ENCODE measurements at regions not wholly inside any gene's neighbourhood (a gene's known extent, or its start where the extent isn't known, plus 50 kb on each side); places are given as distances from the start of the nearest gene placed in this dataset.

- no peak overlapping the region for H3K27ac ChIP-seq
- peak; percentile 72 for TF ChIP-seq CTCF (conservative IDR thresholded peaks at IDR 0.05)
These were observed 141.9 kb upstream of the MKI67 start for GRCh38 chr10:128268015-128268722.

- peak; percentile 41; the same call in 1 of the 2 replicates for TF ChIP-seq CTCF (conservative IDR thresholded peaks at IDR 0.05)
- H3K27ac ChIP-seq: no peak overlapping the region
These were observed 148.7 kb upstream of the MKI67 start for GRCh38 chr10:128274938-128275337.

GRCh38 chr10:128275388-128276177 lies 149.4 kb upstream of the MKI67 start:
- H3K27ac ChIP-seq: no peak overlapping the region
- TF ChIP-seq CTCF (conservative IDR thresholded peaks at IDR 0.05): no peak

- no peak overlapping the region for H3K27ac ChIP-seq
- no peak for TF ChIP-seq CTCF (conservative IDR thresholded peaks at IDR 0.05)
These were observed 151.1 kb upstream of the MKI67 start for GRCh38 chr10:128277267-128277840.

GRCh38 chr10:128278362-128278761 lies 152.1 kb upstream of the MKI67 start:
- TF ChIP-seq CTCF (conservative IDR thresholded peaks at IDR 0.05): no peak
- H3K27ac ChIP-seq: no peak overlapping the region

GRCh38 chr10:128280271-128280670 lies 154.0 kb upstream of the MKI67 start:
- TF ChIP-seq CTCF (conservative IDR thresholded peaks at IDR 0.05): no peak
- H3K27ac ChIP-seq: no peak overlapping the region

- H3K27ac ChIP-seq: no peak overlapping the region
- no peak for TF ChIP-seq CTCF (conservative IDR thresholded peaks at IDR 0.05)
These were observed 155.1 kb upstream of the MKI67 start for GRCh38 chr10:128281343-128281742.
